Upper lobe of left lung (tissue), 6 donors: ENCODE measurements at regions not wholly inside any gene's neighbourhood (a gene's known extent, or its start where the extent isn't known, plus 50 kb on each side); places are given as distances from the start of the nearest gene placed in this dataset.

Source experiments
- ATAC-seq, 2 donors: fragments of 200-7000 bp; cut with Tn5 transposase; one replicate each; pipeline ENCODE4 v1.9.1; 2022; ENCODE audit warnings: mild to moderate bottlenecking in 2 of 2, moderate library complexity in 2 of 2; ENCODE audit not compliant: low FRiP score in 2 of 2
- DNase-seq, 2 donors: peaks; one replicate each; pipeline ENCODE4 v3.0.0-alpha.2; 2019 to 2020
- H3K27ac ChIP-seq, 4 donors: fragments of 200-600 bp; sonication (generic); one replicate each; pipeline ENCODE4 v1.5.1; 2016 to 2019
- H3K27me3 ChIP-seq, 4 donors: fragments of 200-600 bp; sonication (generic); one replicate each; pipeline ENCODE4 v1.5.1; 2017 to 2019
- H3K36me3 ChIP-seq, 4 donors: fragments of 200-600 bp; sonication (generic); one replicate each; pipeline ENCODE4 v1.5.1; 2016 to 2019
- H3K4me1 ChIP-seq, 4 donors: fragments of 200-600 bp; sonication (generic); one replicate each; pipeline ENCODE4 v1.5.1; 2018 to 2019
- H3K4me3 ChIP-seq, 4 donors: fragments of 200-600 bp; sonication (generic); one replicate each; pipeline ENCODE4 v1.5.1; 2017 to 2019; ENCODE audit warnings: mild to moderate bottlenecking in 2 of 4, moderate library complexity in 1 of 4
- H3K9me3 ChIP-seq, 4 donors: fragments of 200-600 bp; sonication (generic); one replicate each; pipeline ENCODE4 v1.5.1; 2018 to 2019
- EP300 ChIP-seq, 4 donors: sonication (generic); formaldehyde crosslinking; IDR thresholded peaks; one replicate each; pipeline ENCODE4 v1.5.1; 2017; ENCODE audit warnings: antibody characterized with exemption in 4 of 4, control low read depth in 2 of 4
- POLR2A ChIP-seq, 4 donors: fragments of 450-650 bp; IDR thresholded peaks; one replicate each; pipeline ENCODE4 v1.5.1; 2016 to 2017; ENCODE audit warnings: antibody characterized with exemption in 4 of 4, mild to moderate bottlenecking in 2 of 4
- POLR2AphosphoS5 ChIP-seq, 2 donors: sonication (generic); formaldehyde crosslinking; IDR thresholded peaks; one replicate each; pipeline ENCODE4 v1.5.1; 2017; ENCODE audit warnings: antibody characterized with exemption in 2 of 2
- WGBS, 2 donors: methylation state at CpG; one replicate each; pipeline ENCODE4 v1.1.5; 2017 to 2018; 5-methylcytosine and 5-hydroxymethylcytosine counted together
- TF ChIP-seq, protein P1 (sequence below), 6 experiments: fragments of 450-650 bp in 4 of 6; fragments of 200-600 bp in 2 of 6; sonication (generic) in 2 of 6; IDR thresholded peaks; one replicate each; pipeline ENCODE4 v1.5.1; 2016 to 2019; ENCODE audit warnings: antibody characterized with exemption in 6 of 6
- donor health status: DM: no; HTN: no; CAD: no; lungs with moderate emphysema.
- donor health status: DM: no; HTN: yes; CAD: no; lungs with severe emphysema.

- Histone ChIP-seq H3K27ac (no peak overlapping the region), H3K27me3 (no peaks in the 10 kb centered on the region), H3K4me1 (peaks cover 15 to 40% (median 25%) of the 10 kb centered on the region in 4 donors), H3K36me3 (no peaks in the 10 kb centered on the region), H3K4me3 (no peak overlapping the region), H3K9me3 (no peaks in the 10 kb centered on the region)
- WGBS, 2 donors = 70% methylated on average over 15 of the region's 15 CpGs
- no peak for TF ChIP-seq POLR2A (IDR thresholded peaks at IDR 0.05)
- TF ChIP-seq, protein P1, sequence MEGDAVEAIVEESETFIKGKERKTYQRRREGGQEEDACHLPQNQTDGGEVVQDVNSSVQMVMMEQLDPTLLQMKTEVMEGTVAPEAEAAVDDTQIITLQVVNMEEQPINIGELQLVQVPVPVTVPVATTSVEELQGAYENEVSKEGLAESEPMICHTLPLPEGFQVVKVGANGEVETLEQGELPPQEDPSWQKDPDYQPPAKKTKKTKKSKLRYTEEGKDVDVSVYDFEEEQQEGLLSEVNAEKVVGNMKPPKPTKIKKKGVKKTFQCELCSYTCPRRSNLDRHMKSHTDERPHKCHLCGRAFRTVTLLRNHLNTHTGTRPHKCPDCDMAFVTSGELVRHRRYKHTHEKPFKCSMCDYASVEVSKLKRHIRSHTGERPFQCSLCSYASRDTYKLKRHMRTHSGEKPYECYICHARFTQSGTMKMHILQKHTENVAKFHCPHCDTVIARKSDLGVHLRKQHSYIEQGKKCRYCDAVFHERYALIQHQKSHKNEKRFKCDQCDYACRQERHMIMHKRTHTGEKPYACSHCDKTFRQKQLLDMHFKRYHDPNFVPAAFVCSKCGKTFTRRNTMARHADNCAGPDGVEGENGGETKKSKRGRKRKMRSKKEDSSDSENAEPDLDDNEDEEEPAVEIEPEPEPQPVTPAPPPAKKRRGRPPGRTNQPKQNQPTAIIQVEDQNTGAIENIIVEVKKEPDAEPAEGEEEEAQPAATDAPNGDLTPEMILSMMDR (IDR thresholded peaks at IDR 0.05) = no peak
- TF ChIP-seq POLR2AphosphoS5 (IDR thresholded peaks at IDR 0.05) = no peak
- no peak for TF ChIP-seq EP300 (IDR thresholded peaks at IDR 0.05)
- ATAC-seq (no peak), DNase-seq (no peak)
Observed at GRCh38 chr17:65459677-65460347, 101.6 kb downstream of the AXIN2 start.

DNA sequence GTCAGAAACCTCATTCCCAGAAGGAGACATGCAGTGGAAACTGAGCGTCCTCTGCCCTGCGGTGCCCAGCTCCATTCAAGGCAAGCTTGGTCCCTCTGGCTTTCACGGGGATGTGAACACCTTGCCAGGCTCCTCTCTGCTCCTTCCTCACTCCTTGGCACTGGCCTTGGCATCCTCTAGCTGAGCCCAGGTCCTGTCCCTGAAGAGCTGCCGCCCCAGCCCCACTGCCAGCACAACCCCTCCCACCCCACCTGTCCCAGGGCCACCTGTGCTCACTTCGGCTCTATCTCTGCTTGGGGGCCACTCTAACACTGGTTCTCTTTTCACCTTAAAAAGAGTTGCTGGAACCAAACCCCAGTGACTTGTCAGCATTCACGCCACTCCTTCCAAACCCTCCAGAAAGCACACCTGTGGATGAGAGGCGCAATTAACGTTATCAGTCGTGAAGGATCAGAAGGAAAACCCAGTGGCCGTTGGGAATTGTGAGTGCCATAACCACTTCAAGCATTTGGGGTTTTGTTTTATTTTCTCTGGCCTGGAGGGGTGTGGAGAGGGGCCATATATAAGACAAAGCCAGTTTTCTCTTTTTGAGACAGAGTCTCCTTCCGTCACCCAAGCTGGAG lies 103.7 kb downstream of the AXIN2 start:
- no peaks in the 10 kb centered on the region for H3K9me3 ChIP-seq
- H3K4me3 ChIP-seq = no peak overlapping the region
- WGBS, 2 donors = 74 to 86% methylated on average over 10 to 11 of the region's 11 CpGs
- DNase-seq = no peak
- peak overlapping the region in 1 of 4 donors; percentile 17 for H3K27ac ChIP-seq
- TF ChIP-seq POLR2AphosphoS5 (IDR thresholded peaks at IDR 0.05) = no peak
- TF ChIP-seq EP300 (IDR thresholded peaks at IDR 0.05) = no peak
- TF ChIP-seq, protein P1 (IDR thresholded peaks at IDR 0.05) = no peak
- TF ChIP-seq POLR2A (IDR thresholded peaks at IDR 0.05) = no peak
- ATAC-seq = no peak
- no peaks in the 10 kb centered on the region for H3K36me3 ChIP-seq
- no peaks in the 10 kb centered on the region for H3K27me3 ChIP-seq
- peaks cover 11 to 31% (median 20%) of the 10 kb centered on the region in 4 donors for H3K4me1 ChIP-seq

DNA sequence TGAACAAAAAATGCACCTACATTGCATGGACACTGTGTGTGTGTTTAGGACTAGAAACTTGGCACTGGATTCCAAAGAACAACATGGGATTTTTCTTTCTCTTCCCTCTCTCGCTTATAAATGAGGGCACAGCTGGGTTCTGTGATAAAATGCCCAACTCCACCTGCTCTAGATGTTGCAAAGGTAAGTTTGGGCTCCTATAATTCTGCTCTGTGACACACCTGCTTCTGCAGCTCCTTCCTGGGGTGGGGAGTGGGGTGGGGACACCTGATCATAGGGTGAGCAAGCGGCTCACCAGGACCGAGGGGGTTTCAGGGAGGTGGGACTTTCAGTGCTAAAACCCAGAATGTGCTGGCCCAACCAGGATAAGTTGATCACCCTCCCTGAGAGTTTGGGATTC lies 104.3 kb downstream of the AXIN2 start:
- ATAC-seq (no peak), DNase-seq (no peak)
- H3K36me3 ChIP-seq = no peaks in the 10 kb centered on the region
- WGBS, 2 donors = 75 to 85% methylated on average over 3 of the region's 3 CpGs
- H3K27ac ChIP-seq = peak overlapping the region in 1 of 4 donors; percentile 46
- TF ChIP-seq EP300 (IDR thresholded peaks at IDR 0.05) (no peak), POLR2AphosphoS5 (IDR thresholded peaks at IDR 0.05) (no peak), POLR2A (IDR thresholded peaks at IDR 0.05) (no peak)
- TF ChIP-seq, protein P1 (IDR thresholded peaks at IDR 0.05) = no peak
- no peaks in the 10 kb centered on the region for H3K27me3 ChIP-seq
- no peak overlapping the region for H3K4me3 ChIP-seq
- H3K4me1 ChIP-seq = peaks cover 11 to 31% (median 19%) of the 10 kb centered on the region in 4 donors
- no peaks in the 10 kb centered on the region for H3K9me3 ChIP-seq

DNA sequence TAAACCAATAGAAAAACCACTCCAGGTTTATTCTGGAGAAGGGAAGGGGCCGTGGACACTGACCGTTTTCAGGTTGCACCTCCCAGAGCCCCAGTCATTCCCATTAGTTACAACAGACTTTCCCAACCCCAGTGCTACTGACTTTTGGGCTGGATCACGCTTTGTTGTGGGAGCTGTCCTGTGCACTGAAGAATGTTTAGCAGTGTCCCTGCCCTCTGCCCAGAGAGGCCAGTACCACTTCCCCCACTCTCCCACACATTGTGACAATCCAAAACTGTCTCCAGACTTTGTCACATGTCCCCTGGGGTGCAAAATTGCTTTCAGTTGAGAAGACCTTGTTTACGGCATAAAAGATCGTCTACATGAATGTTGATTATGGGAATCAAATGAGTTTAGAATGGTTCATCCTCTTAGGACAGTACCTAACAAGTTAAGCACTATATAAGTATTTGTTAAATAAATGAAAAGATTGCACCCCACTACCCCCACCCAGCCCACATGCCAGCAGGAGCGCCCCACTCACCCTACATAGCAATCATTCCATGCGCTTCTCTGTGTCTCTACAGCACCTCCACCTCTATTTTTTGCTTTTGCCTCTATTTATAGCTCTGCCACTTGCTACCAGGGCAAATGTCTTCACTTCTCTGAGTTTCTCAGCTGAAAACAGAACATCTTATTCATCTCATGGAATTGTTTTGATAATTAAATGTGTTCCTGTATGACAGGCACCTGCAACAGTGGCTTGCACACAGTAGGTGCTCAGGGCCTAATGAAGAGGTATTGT lies 104.9 kb downstream of the AXIN2 start:
- Histone ChIP-seq H3K9me3 (no peaks in the 10 kb centered on the region), H3K27me3 (no peaks in the 10 kb centered on the region), H3K36me3 (no peaks in the 10 kb centered on the region), H3K4me1 (peaks cover 11 to 31% (median 19%) of the 10 kb centered on the region in 4 donors), H3K27ac (peak overlapping the region in 3 of 4 donors; percentile 41 to 62 (median 46)), H3K4me3 (no peak overlapping the region)
- DNase-seq = no peak
- TF ChIP-seq, protein P1 (IDR thresholded peaks at IDR 0.05) = no peak
- TF ChIP-seq EP300 (IDR thresholded peaks at IDR 0.05) = no peak
- no peak for TF ChIP-seq POLR2A (IDR thresholded peaks at IDR 0.05)
- TF ChIP-seq POLR2AphosphoS5 (IDR thresholded peaks at IDR 0.05) = no peak
- ATAC-seq = no peak
- 60 to 69% methylated on average over 7 of the region's 7 CpGs for WGBS, 2 donors
